ENCODE measurements at regions not wholly inside any gene's neighbourhood (a gene's known extent, or its start where the extent isn't known, plus 50 kb on each side); places are given as distances from the start of the nearest gene placed in this dataset.
A peak's percentile ranks its signal among the peaks of the same experiment; 100 is the strongest.

DNA sequence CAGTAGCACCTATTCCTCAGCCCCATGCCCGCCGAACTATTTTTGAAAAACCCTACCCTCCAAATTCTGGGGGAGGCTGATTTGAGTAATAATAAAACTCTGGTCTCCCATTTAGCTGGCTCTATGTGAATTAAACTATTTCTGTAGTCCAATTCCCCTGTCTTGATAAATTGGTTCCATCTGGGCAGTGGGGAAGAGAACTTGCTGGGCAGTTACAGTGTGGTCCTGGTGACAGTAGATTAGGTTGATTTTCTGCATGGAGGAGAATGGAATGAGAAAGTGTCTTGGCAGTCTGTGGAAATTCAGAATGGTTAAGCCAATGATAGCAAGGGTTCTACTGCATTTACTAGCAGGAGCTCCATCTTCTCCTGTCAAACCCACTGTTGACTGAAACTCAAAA, 95.0 kb downstream of the SPP2 start:
- peaks cover 7% of the 10 kb centered on the region for H3K9me3 ChIP-seq (ENCODE audit: control insufficient read depth, low read length)
- no peak overlapping the region for H3K9ac ChIP-seq (ENCODE audit: low read length)
- DNase-seq (ENCODE audit: low read depth): peak; percentile 18
- no peaks in the 10 kb centered on the region for H3K27me3 ChIP-seq (replicated peaks; ENCODE audit: control insufficient read depth, insufficient read depth, low read length)
- no peak overlapping the region for H3K4me3 ChIP-seq (ENCODE audit: low read length)
- no peaks in the 10 kb centered on the region for H3K4me1 ChIP-seq (ENCODE audit: control insufficient read depth, insufficient read depth, low read length)
- H3K36me3 ChIP-seq (ENCODE audit: control insufficient read depth, insufficient read depth, low read length, severe bottlenecking): no peaks in the 10 kb centered on the region

DNA sequence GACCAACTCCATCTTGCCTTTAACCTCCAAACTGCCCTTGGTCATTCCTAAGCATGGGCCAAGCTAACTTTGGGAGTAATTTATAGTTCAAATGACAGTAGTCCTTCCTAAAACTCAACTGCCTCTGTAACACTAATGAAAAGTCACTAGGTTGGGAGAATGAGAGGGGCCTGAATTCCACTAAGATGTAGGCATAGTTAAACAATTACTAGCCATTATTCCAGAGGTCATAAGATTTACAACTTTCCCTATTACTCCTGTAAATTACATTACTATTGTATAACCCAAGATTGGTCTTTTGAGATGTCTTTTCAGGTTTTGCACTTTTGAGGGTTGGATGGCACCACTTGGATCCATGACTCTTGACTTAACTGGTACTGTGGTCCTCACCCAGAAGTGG, 94.6 kb downstream of the SPP2 start:
- no peak overlapping the region for H3K4me3 ChIP-seq (ENCODE audit: low read length)
- no peak overlapping the region for H3K9ac ChIP-seq (ENCODE audit: low read length)
- H3K27me3 ChIP-seq (replicated peaks; ENCODE audit: control insufficient read depth, insufficient read depth, low read length): no peaks in the 10 kb centered on the region
- peaks cover 8% of the 10 kb centered on the region for H3K9me3 ChIP-seq (ENCODE audit: control insufficient read depth, low read length)
- no peaks in the 10 kb centered on the region for H3K36me3 ChIP-seq (ENCODE audit: control insufficient read depth, insufficient read depth, low read length, severe bottlenecking)
- DNase-seq (ENCODE audit: low read depth): no peak
- no peaks in the 10 kb centered on the region for H3K4me1 ChIP-seq (ENCODE audit: control insufficient read depth, insufficient read depth, low read length)

DNA sequence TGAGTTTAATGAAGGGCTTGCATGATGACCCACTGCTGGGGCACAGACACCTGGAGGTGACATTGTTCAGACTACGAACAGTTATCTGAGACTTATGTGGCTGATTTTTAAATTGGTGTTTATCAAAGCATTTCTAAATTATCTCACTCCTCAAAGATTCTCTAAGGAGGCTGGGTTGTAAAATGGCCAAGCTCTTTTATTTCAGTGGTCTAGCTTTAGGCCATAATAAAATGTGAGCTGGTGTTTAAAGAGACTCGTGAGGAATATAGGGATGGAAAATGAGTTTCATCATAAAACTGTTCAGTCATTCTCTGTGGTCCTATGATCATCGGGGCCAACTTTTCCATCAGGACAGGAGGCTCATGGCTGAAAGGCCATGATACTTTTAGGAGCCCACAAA, 93.4 kb downstream of the SPP2 start:
- Histone ChIP-seq H3K36me3 (ENCODE audit: control insufficient read depth, insufficient read depth, low read length, severe bottlenecking) (no peaks in the 10 kb centered on the region), H3K27me3 (replicated peaks; ENCODE audit: control insufficient read depth, insufficient read depth, low read length) (no peaks in the 10 kb centered on the region), H3K9me3 (ENCODE audit: control insufficient read depth, low read length) (peaks cover 6% of the 10 kb centered on the region), H3K4me1 (ENCODE audit: control insufficient read depth, insufficient read depth, low read length) (no peaks in the 10 kb centered on the region), H3K9ac (ENCODE audit: low read length) (no peak overlapping the region), H3K4me3 (ENCODE audit: low read length) (no peak overlapping the region)
- DNase-seq (ENCODE audit: low read depth): no peak

DNA sequence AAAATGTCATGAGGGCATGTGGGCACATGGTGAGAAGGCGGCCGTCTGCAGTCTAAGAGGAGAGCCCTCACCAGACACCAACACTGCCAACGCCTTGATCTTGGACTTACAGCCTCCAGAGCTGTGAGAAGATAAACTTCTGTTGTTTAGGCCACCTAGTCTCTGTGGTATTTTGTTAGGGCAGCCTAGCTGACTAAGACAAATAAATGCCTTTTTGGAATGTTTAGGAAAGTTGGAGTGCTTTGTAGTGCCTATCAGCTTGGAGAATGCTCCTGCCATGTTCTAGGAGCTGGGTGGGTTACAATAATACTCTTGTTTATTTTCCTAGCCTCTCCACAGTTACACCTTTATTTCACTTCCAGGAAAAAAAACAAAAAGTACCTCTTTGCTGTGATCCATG, 92.0 kb downstream of the SPP2 start:
- no peaks in the 10 kb centered on the region for H3K27me3 ChIP-seq (replicated peaks; ENCODE audit: control insufficient read depth, insufficient read depth, low read length)
- H3K9me3 ChIP-seq (ENCODE audit: control insufficient read depth, low read length): peaks cover 6% of the 10 kb centered on the region
- no peak overlapping the region for H3K4me3 ChIP-seq (ENCODE audit: low read length)
- no peaks in the 10 kb centered on the region for H3K36me3 ChIP-seq (ENCODE audit: control insufficient read depth, insufficient read depth, low read length, severe bottlenecking)
- H3K9ac ChIP-seq (ENCODE audit: low read length): no peak overlapping the region
- no peaks in the 10 kb centered on the region for H3K4me1 ChIP-seq (ENCODE audit: control insufficient read depth, insufficient read depth, low read length)
- no peak for DNase-seq (ENCODE audit: low read depth)

DNA sequence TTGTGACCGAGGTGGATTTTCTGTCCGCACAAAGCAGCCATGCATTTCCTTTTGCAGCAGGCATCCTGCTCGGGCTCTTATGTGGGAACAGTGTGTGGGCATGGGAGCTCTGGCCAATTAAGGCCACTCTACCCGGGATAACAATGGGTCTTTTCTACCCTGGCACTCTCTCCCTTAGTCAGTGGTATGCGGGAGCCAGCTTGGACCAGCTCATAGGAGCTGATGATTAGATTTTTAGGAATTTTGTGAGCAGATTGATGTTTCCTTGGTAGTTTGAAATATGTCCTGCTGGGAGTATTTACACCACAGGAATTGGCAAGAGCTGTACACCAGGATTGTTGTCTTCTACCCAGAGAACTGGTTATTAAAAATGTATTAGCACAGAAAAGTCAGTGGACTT, 89.3 kb downstream of the SPP2 start:
- Histone ChIP-seq H3K9ac (ENCODE audit: low read length) (no peak overlapping the region), H3K9me3 (ENCODE audit: control insufficient read depth, low read length) (peaks cover 6% of the 10 kb centered on the region), H3K4me3 (ENCODE audit: low read length) (no peak overlapping the region), H3K27me3 (replicated peaks; ENCODE audit: control insufficient read depth, insufficient read depth, low read length) (no peaks in the 10 kb centered on the region), H3K36me3 (ENCODE audit: control insufficient read depth, insufficient read depth, low read length, severe bottlenecking) (no peaks in the 10 kb centered on the region), H3K4me1 (ENCODE audit: control insufficient read depth, insufficient read depth, low read length) (no peaks in the 10 kb centered on the region)
- DNase-seq (ENCODE audit: low read depth): no peak

DNA sequence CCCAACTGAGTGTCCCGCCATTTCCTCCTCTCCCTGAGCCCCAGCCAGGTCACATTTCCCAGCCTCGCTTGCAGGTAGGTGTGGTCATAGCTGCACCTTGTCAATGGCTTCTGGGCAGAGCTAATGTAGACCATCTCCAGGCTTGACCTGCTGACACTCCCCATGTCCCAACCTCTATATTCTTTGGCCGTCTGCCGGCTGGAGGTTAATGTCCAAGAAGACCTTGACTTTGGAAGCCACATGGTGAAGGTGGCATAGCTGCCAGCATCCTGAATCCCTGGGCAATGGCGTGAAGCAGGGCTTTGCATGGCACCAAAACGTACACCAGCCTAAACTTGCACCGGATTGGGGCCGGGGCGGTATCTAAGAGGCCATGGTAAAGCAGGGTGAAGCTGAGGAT, 88.3 kb downstream of the SPP2 start:
- DNase-seq (ENCODE audit: low read depth): no peak
- Histone ChIP-seq H3K4me3 (ENCODE audit: low read length) (no peak overlapping the region), H3K4me1 (ENCODE audit: control insufficient read depth, insufficient read depth, low read length) (no peaks in the 10 kb centered on the region), H3K9ac (ENCODE audit: low read length) (no peak overlapping the region), H3K9me3 (ENCODE audit: control insufficient read depth, low read length) (peaks cover 6% of the 10 kb centered on the region), H3K27me3 (replicated peaks; ENCODE audit: control insufficient read depth, insufficient read depth, low read length) (no peaks in the 10 kb centered on the region), H3K36me3 (ENCODE audit: control insufficient read depth, insufficient read depth, low read length, severe bottlenecking) (no peaks in the 10 kb centered on the region)

DNA sequence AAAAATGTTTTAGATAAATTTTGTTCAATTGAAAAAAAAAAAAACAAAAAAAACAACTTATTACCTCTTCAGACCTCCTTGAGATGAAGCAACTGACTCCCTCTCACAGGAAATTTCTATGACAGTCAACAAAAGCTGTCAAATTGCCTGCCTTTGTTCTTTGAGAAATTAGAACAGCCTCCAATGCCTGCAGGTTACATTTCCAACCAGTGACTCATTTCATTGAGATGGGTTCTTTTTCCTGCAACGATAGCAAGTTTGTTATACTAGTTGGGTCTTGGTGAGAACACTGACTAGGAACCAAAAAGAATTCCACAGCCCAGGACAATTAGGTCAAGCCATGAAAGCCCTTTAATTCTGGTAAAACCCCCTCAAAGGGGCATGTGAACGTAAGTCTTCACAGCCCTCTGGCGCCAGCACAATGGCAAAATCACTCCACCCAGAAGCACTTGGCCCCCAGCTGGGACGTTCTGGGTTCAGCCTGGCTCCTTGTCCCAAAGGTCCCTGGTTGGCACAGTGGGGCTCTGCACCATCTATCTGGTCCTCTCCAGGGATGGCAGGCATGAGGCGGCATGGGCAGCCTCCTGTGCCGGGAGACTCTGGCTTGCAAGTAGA, 87.0 kb downstream of the SPP2 start:
- Histone ChIP-seq H3K4me1 (ENCODE audit: control insufficient read depth, insufficient read depth, low read length) (peaks cover 4% of the 10 kb centered on the region), H3K4me3 (ENCODE audit: low read length) (no peak overlapping the region), H3K9me3 (ENCODE audit: control insufficient read depth, low read length) (peaks cover 6% of the 10 kb centered on the region), H3K9ac (ENCODE audit: low read length) (no peak overlapping the region), H3K27me3 (replicated peaks; ENCODE audit: control insufficient read depth, insufficient read depth, low read length) (no peaks in the 10 kb centered on the region), H3K36me3 (ENCODE audit: control insufficient read depth, insufficient read depth, low read length, severe bottlenecking) (no peaks in the 10 kb centered on the region)
- peak; percentile 7 for DNase-seq (ENCODE audit: low read depth)

DNA sequence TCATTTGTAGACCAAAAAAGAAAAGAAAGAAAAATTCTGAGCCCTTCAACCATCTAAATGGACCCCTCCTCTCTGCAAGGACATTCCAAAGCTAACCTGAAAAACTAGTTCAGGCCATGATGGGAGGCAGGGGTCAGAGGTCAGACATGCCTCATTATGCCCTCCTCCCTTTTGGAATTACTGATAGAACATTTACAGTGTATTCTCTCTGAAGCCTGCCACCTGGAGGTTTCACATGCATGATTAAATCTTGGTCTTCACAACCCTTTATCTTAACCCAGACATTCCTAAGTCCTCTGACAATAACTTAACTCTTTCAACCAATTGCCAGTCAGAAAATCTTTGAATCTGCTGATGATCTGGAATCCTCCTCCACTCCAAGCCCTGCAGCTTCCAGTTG, 86.0 kb downstream of the SPP2 start:
- H3K27me3 ChIP-seq (replicated peaks; ENCODE audit: control insufficient read depth, insufficient read depth, low read length): no peaks in the 10 kb centered on the region
- DNase-seq (ENCODE audit: low read depth): no peak
- H3K9me3 ChIP-seq (ENCODE audit: control insufficient read depth, low read length): peaks cover 6% of the 10 kb centered on the region
- H3K4me1 ChIP-seq (ENCODE audit: control insufficient read depth, insufficient read depth, low read length): peaks cover 4% of the 10 kb centered on the region
- H3K9ac ChIP-seq (ENCODE audit: low read length): no peak overlapping the region
- no peak overlapping the region for H3K4me3 ChIP-seq (ENCODE audit: low read length)
- no peaks in the 10 kb centered on the region for H3K36me3 ChIP-seq (ENCODE audit: control insufficient read depth, insufficient read depth, low read length, severe bottlenecking)

DNA sequence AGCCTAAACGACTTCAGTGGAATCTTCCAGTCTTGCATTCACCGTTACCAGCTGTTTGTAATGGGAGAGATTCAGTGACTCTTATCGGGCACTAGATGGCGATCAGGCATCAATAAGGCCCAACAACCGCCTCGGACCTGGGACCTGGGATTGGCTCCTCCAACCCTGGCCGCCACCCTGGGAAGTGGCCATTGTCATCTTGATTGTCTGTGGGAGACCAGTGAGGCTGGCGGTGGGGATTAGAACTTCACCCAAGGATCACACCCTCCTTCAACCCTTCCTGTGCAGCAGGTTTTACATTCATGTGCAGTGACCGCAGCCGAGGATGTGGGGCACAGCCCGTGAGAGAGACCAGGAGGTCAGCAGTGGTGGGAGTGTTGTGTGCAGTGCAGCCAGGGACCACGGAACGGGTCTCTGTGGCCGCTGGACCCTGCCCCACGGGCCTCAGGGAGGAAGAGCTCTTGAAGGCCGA, 85.3 kb downstream of the SPP2 start:
- no peaks in the 10 kb centered on the region for H3K36me3 ChIP-seq (ENCODE audit: control insufficient read depth, insufficient read depth, low read length, severe bottlenecking)
- H3K4me1 ChIP-seq (ENCODE audit: control insufficient read depth, insufficient read depth, low read length): peaks cover 8% of the 10 kb centered on the region
- H3K9me3 ChIP-seq (ENCODE audit: control insufficient read depth, low read length): peaks cover 6% of the 10 kb centered on the region
- peak; percentile 84 for DNase-seq (ENCODE audit: low read depth)
- no peaks in the 10 kb centered on the region for H3K27me3 ChIP-seq (replicated peaks; ENCODE audit: control insufficient read depth, insufficient read depth, low read length)
- no peak overlapping the region for H3K9ac ChIP-seq (ENCODE audit: low read length)
- no peak overlapping the region for H3K4me3 ChIP-seq (ENCODE audit: low read length)

DNA sequence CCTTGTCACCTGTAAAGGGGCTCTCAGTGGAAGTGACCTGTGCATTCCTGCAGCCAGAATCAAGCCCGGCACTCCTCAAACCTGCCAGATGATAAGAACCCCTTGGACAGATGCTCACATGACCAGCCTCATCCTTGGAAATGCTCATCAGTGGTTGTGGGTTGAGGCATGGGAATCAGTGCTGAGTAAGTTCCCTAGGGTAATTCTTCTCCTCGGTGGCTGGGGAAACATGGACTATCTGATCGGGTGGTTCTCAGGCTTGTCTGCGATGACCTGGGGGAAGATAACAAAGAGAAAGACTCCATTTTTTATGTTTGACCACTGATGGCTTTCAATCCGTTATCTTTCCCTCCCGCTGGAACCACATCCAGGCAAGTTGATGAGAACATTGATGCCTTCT, 84.0 kb downstream of the SPP2 start:
- Histone ChIP-seq H3K27me3 (replicated peaks; ENCODE audit: control insufficient read depth, insufficient read depth, low read length) (no peaks in the 10 kb centered on the region), H3K9me3 (ENCODE audit: control insufficient read depth, low read length) (no peaks in the 10 kb centered on the region), H3K36me3 (ENCODE audit: control insufficient read depth, insufficient read depth, low read length, severe bottlenecking) (no peaks in the 10 kb centered on the region), H3K4me1 (ENCODE audit: control insufficient read depth, insufficient read depth, low read length) (peaks cover 10% of the 10 kb centered on the region), H3K9ac (ENCODE audit: low read length) (no peak overlapping the region), H3K4me3 (ENCODE audit: low read length) (no peak overlapping the region)
- no peak for DNase-seq (ENCODE audit: low read depth)

DNA sequence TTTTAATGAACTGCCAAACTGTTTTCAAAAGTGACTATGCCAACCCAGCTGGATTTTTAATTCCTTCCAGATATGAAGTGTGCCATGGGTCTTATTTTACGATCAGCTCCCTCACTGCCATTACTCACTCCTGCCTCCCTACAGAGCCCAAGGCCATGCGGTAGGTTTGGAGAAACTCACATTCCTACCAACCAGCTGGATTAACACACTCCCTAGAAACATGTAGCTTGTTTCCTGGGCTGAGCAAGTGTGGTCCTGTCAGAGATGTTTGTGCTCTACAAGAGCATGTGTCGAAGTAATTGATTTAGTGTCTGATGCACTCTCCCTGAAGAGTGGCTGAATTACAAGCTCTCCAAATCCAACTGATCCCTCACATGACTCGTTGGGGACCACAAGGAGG, 82.5 kb downstream of the SPP2 start:
- Histone ChIP-seq H3K4me3 (ENCODE audit: low read length) (no peak overlapping the region), H3K9me3 (ENCODE audit: control insufficient read depth, low read length) (no peaks in the 10 kb centered on the region), H3K4me1 (ENCODE audit: control insufficient read depth, insufficient read depth, low read length) (peaks cover 10% of the 10 kb centered on the region), H3K9ac (ENCODE audit: low read length) (no peak overlapping the region), H3K36me3 (ENCODE audit: control insufficient read depth, insufficient read depth, low read length, severe bottlenecking) (no peaks in the 10 kb centered on the region), H3K27me3 (replicated peaks; ENCODE audit: control insufficient read depth, insufficient read depth, low read length) (no peaks in the 10 kb centered on the region)
- DNase-seq (ENCODE audit: low read depth): peak; percentile 19

DNA sequence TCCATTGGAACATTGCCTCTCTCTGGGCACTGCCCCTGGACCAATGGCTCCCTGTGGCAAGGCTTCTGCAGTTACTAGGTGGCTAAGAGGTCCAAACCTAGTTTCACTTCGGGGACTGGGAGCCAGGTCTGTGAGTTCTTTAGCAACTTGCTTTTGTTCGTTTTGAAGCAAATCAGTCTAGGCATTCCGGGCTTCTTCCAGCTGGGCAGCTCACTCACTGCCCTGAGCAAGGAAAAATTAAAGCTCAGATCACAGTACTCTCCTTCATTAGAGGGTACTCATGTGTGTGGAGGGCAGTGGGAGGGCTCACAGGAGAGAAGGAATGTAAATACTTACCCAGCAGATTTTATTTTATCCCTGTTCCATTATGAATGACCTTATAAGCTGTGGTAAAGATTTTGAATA, 80.3 kb downstream of the SPP2 start:
- Histone ChIP-seq H3K4me1 (ENCODE audit: control insufficient read depth, insufficient read depth, low read length) (peaks cover 10% of the 10 kb centered on the region), H3K9ac (ENCODE audit: low read length) (no peak overlapping the region), H3K36me3 (ENCODE audit: control insufficient read depth, insufficient read depth, low read length, severe bottlenecking) (no peaks in the 10 kb centered on the region), H3K9me3 (ENCODE audit: control insufficient read depth, low read length) (no peaks in the 10 kb centered on the region), H3K4me3 (ENCODE audit: low read length) (no peak overlapping the region), H3K27me3 (replicated peaks; ENCODE audit: control insufficient read depth, insufficient read depth, low read length) (no peaks in the 10 kb centered on the region)
- DNase-seq (ENCODE audit: low read depth): peak; percentile 7
